ENCODE measurements at regions not wholly inside any gene's neighbourhood (a gene's known extent, or its start where the extent isn't known, plus 50 kb on each side); places are given as distances from the start of the nearest gene placed in this dataset.

GRCh38 chr3:112759681-112760080, 87.0 kb downstream of the CD200R1L start:
- Histone ChIP-seq H3K9me3 (ENCODE audit: low read length) (no peaks in the 10 kb centered on the region), H3K4me3 (ENCODE audit: low read length) (no peak overlapping the region), H3K9ac (ENCODE audit: low read length) (no peak overlapping the region), H3K4me1 (ENCODE audit: insufficient read depth, low read length) (no peaks in the 10 kb centered on the region), H3F3A (ENCODE audit: low read length, unreplicated experiment) (no peaks in the 10 kb centered on the region), H3K9me2 (replicated peaks; ENCODE audit: low read length) (no peaks in the 10 kb centered on the region), H3K27me3 (ENCODE audit: low read length) (no peaks in the 10 kb centered on the region), H3K27ac (ENCODE audit: low read length) (no peak overlapping the region), H3K36me3 (ENCODE audit: low read depth, low read length) (no peaks in the 10 kb centered on the region), H3K4me2 (ENCODE audit: low read length) (no peak overlapping the region), H3K79me2 (ENCODE audit: low read length) (no peaks in the 10 kb centered on the region), H2AFZ (ENCODE audit: low read length) (no peak overlapping the region), H4K20me1 (ENCODE audit: low read length) (no peaks in the 10 kb centered on the region)
- no TSS peak for BruUV-seq (replicated peaks)
- TF ChIP-seq EZH2 (IDR thresholded peaks at IDR 0.05; ENCODE audit: low read length, unreplicated experiment) (no peak), CTCF (conservative IDR thresholded peaks at IDR 0.05; ENCODE audit: low read depth, low read length) (no peak), EZH2phosphoT487 (IDR thresholded peaks at IDR 0.05; ENCODE audit: borderline replicate concordance, low read length) (no peak)
- ATAC-seq = no peak
- ChIA-PET CTCF (no interaction called here), POLR2A (ENCODE audit: unreplicated experiment) (interaction anchor here (0.5 kb wide), 1 partner anchor 53 kb away, joined by 3 read pairs; no protein-coding TSS in a partner anchor)
- intact Hi-C loops (cut with micrococcal nuclease) = no loop called here
- no peak for DNase-seq

GRCh38 chr3:112759210-112759609, 87.5 kb downstream of the CD200R1L start:
- Histone ChIP-seq H3K79me2 (ENCODE audit: low read length) (no peaks in the 10 kb centered on the region), H3K4me2 (ENCODE audit: low read length) (no peak overlapping the region), H3K9me2 (replicated peaks; ENCODE audit: low read length) (no peaks in the 10 kb centered on the region), H3K9ac (ENCODE audit: low read length) (no peak overlapping the region), H3K27me3 (ENCODE audit: low read length) (no peaks in the 10 kb centered on the region), H3K27ac (ENCODE audit: low read length) (no peak overlapping the region), H3K4me1 (ENCODE audit: insufficient read depth, low read length) (no peaks in the 10 kb centered on the region), H2AFZ (ENCODE audit: low read length) (no peak overlapping the region), H3K4me3 (ENCODE audit: low read length) (no peak overlapping the region), H3F3A (ENCODE audit: low read length, unreplicated experiment) (no peaks in the 10 kb centered on the region), H3K36me3 (ENCODE audit: low read depth, low read length) (no peaks in the 10 kb centered on the region), H4K20me1 (ENCODE audit: low read length) (no peaks in the 10 kb centered on the region), H3K9me3 (ENCODE audit: low read length) (no peaks in the 10 kb centered on the region)
- intact Hi-C loops (cut with micrococcal nuclease) = no loop called here
- BruUV-seq (replicated peaks) = no TSS peak
- CTCF ChIA-PET = interaction anchor here (0.8 kb wide), 1 partner anchor 24 kb away, joined by 6 read pairs; no protein-coding TSS in a partner anchor
- ATAC-seq (no peak), DNase-seq (no peak)
- POLR2A ChIA-PET (ENCODE audit: unreplicated experiment) = interaction anchor here (0.5 kb wide), 1 partner anchor 54 kb away, joined by 3 read pairs; no protein-coding TSS in a partner anchor
- no peak for TF ChIP-seq EZH2phosphoT487 (IDR thresholded peaks at IDR 0.05; ENCODE audit: borderline replicate concordance, low read length)

- ATAC-seq (no peak), DNase-seq (peak; percentile 41)
- no peaks in the 10 kb centered on the region for H3F3A ChIP-seq (ENCODE audit: low read length, unreplicated experiment)
- no peaks in the 10 kb centered on the region for H3K36me3 ChIP-seq (ENCODE audit: low read depth, low read length)
- no peaks in the 10 kb centered on the region for H3K79me2 ChIP-seq (ENCODE audit: low read length)
- H3K4me2 ChIP-seq (ENCODE audit: low read length) = no peak overlapping the region
- no peaks in the 10 kb centered on the region for H3K9me2 ChIP-seq (replicated peaks; ENCODE audit: low read length)
- CTCF ChIA-PET = no interaction called here
- no peaks in the 10 kb centered on the region for H4K20me1 ChIP-seq (ENCODE audit: low read length)
- intact Hi-C loops (cut with micrococcal nuclease) = no loop called here
- no peaks in the 10 kb centered on the region for H3K4me1 ChIP-seq (ENCODE audit: insufficient read depth, low read length)
- no peaks in the 10 kb centered on the region for H3K9me3 ChIP-seq (ENCODE audit: low read length)
- H2AFZ ChIP-seq (ENCODE audit: low read length) = no peak overlapping the region
- POLR2A ChIA-PET (ENCODE audit: unreplicated experiment) = no interaction called here
- H3K9ac ChIP-seq (ENCODE audit: low read length) = no peak overlapping the region
- BruUV-seq (replicated peaks) = no TSS peak
- H3K4me3 ChIP-seq (ENCODE audit: low read length) = no peak overlapping the region
- H3K27ac ChIP-seq (ENCODE audit: low read length) = no peak overlapping the region
- TF ChIP-seq EZH2 (IDR thresholded peaks at IDR 0.05; ENCODE audit: low read length, unreplicated experiment) (no peak), CTCF (conservative IDR thresholded peaks at IDR 0.05; ENCODE audit: low read depth, low read length) (no peak), EZH2phosphoT487 (IDR thresholded peaks at IDR 0.05; ENCODE audit: borderline replicate concordance, low read length) (no peak)
- H3K27me3 ChIP-seq (ENCODE audit: low read length) = no peaks in the 10 kb centered on the region
Measured at GRCh38 chr3:112757197-112757596, 89.5 kb downstream of the CD200R1L start.
